ENCODE measurements at regions not wholly inside any gene's neighbourhood (a gene's known extent, or its start where the extent isn't known, plus 50 kb on each side); places are given as distances from the start of the nearest gene placed in this dataset.

- TF ChIP-seq CTCF (IDR thresholded peaks at IDR 0.05), result no peak
- TF ChIP-seq POLR2A (IDR thresholded peaks at IDR 0.05), result no peak
These were observed 405.2 kb downstream of the ARL4A start for GRCh38 chr7:13092708-13093005.
